ENCODE measurements at regions not wholly inside any gene's neighbourhood (a gene's known extent, or its start where the extent isn't known, plus 50 kb on each side); places are given as distances from the start of the nearest gene placed in this dataset.

DNA sequence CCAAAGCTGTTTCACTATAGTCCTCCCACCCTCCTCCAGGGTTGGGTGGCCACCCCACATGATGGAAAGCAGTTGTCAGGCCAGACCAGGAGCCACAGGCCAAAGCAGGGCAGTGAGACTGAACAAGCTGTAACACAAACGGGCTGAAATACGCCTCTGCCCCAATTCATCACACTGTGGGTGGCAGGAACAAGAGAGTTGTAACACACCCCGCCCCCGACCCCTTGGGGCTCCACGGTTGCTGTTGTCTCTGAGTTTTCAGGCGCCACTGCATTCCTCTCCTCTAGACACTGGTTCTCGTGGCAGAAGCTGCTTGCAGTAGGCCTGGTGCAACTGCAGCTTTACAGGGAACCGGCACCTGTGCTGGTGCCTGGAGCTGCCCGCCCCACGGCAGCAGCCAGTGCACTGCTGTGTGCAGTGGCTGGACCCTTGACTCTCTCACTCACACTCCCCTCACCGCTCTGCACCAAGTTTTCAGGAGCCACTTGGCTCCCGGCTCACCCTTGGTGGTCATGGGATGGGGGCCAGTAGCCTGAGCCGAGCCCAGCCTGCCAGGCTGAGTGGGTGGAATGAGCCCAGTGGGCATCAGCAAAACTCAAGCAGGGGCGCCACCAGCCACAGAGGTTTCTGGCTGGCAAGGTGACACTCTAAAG, 1314.5 kb upstream of the MIR17HG start:
- no peaks in the 10 kb centered on the region for H3K4me1 ChIP-seq
- peak; percentile 7 to 27 for ATAC-seq
- no peak overlapping the region for H3K4me3 ChIP-seq
- H3K9me3 ChIP-seq: no peaks in the 10 kb centered on the region
- no peaks in the 10 kb centered on the region for H3K27me3 ChIP-seq (ENCODE audit: low read depth)
- H3K27ac ChIP-seq: no peak overlapping the region
- no peak for DNase-seq
- TF ChIP-seq CTCF (IDR thresholded peaks at IDR 0.05): no peak
- no peaks in the 10 kb centered on the region for H3K36me3 ChIP-seq
- intact Hi-C loops (cut with DNase I): no loop called here

- TF ChIP-seq CTCF (IDR thresholded peaks at IDR 0.05): no peak
- no peak overlapping the region for H3K27ac ChIP-seq
- ATAC-seq (no peak), DNase-seq (no peak)
- no peaks in the 10 kb centered on the region for H3K36me3 ChIP-seq
- H3K27me3 ChIP-seq (ENCODE audit: low read depth): no peaks in the 10 kb centered on the region
- no peaks in the 10 kb centered on the region for H3K4me1 ChIP-seq
- intact Hi-C loops (cut with DNase I): no loop called here
- H3K4me3 ChIP-seq: no peak overlapping the region
- H3K9me3 ChIP-seq: no peaks in the 10 kb centered on the region
These were observed 1308.0 kb upstream of the MIR17HG start for GRCh38 chr13:90039516-90039915.

DNA sequence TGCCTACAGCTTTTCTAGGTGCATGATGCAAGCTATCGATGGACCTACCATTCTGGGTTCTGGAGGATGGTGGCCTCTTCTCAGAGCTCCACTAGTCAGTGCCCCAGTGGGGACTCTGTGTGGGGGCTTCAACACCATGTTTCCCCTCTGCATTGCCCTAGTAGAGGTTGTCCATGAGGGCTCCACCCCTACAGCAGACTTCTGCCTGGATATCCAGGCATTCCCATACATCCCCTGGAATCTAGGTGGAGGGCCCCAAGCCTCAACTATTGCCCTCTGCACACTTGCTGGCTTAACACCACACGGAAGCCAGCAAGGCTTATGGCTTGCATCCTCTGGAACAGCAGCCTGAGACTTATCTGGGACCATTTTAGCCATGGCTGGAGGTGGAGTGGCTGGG, 1299.9 kb upstream of the MIR17HG start:
- Histone ChIP-seq H3K27ac (no peak overlapping the region), H3K9me3 (no peaks in the 10 kb centered on the region), H3K4me3 (no peak overlapping the region), H3K27me3 (ENCODE audit: low read depth) (no peaks in the 10 kb centered on the region), H3K36me3 (no peaks in the 10 kb centered on the region), H3K4me1 (no peaks in the 10 kb centered on the region)
- no peak for TF ChIP-seq CTCF (IDR thresholded peaks at IDR 0.05)
- DNase-seq (no peak), ATAC-seq (no peak)
- intact Hi-C loops (cut with DNase I): no loop called here

GRCh38 chr13:90049989-90050671, 1297.4 kb upstream of the MIR17HG start:
- Histone ChIP-seq H3K27ac (no peak overlapping the region), H3K4me3 (no peak overlapping the region), H3K36me3 (no peaks in the 10 kb centered on the region), H3K4me1 (no peaks in the 10 kb centered on the region), H3K27me3 (ENCODE audit: low read depth) (no peaks in the 10 kb centered on the region), H3K9me3 (no peaks in the 10 kb centered on the region)
- no peak for DNase-seq
- ATAC-seq: no peak
- TF ChIP-seq CTCF (IDR thresholded peaks at IDR 0.05): no peak
- intact Hi-C loops (cut with DNase I): no loop called here

DNA sequence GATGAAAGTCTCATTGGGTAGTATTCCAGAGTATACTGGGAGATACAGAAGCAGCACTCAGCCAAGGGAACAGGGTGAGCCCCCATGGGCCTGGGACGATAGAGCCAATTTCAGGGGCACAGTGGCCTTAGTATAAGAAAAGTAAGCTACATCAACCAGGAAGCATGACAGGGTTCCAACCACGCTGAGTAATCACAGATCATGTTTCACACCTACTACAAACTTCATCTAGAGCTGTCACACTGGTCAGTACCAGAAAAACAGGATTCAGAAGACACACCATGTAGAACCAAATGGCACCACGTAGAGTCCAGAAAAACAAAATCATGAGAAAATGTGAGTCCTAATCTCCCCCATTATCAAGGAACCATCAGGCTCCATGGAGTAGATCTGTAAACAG, 1292.4 kb upstream of the MIR17HG start:
- Histone ChIP-seq H3K27ac (no peak overlapping the region), H3K27me3 (ENCODE audit: low read depth) (no peaks in the 10 kb centered on the region), H3K36me3 (no peaks in the 10 kb centered on the region), H3K4me1 (no peaks in the 10 kb centered on the region), H3K9me3 (no peaks in the 10 kb centered on the region), H3K4me3 (no peak overlapping the region)
- intact Hi-C loops (cut with DNase I): no loop called here
- no peak for ATAC-seq
- no peak for DNase-seq
- no peak for TF ChIP-seq CTCF (IDR thresholded peaks at IDR 0.05)

Measured in lower lobe of right lung (tissue), 2 donors.